GM12892 (cell line): ENCODE measurements at regions not wholly inside any gene's neighbourhood (a gene's known extent, or its start where the extent isn't known, plus 50 kb on each side); places are given as distances from the start of the nearest gene placed in this dataset.

Experiments
- DNase-seq: peaks from one replicate; pipeline ENCODE4 v3.0.0; 2011; ENCODE audit not compliant: insufficient read length
- FAIRE-seq: peaks from 2 replicates; lab custom pipeline; 2011; peaks lifted over from hg19 to GRCh38; lab: Jason Lieb, UNC
- POLR2A ChIP-seq: IDR thresholded peaks from 2 replicates; pipeline ENCODE4 v1.6.1; 2011; ENCODE audit warnings: low read depth, low read length, control low read depth
- POLR2AphosphoS5 ChIP-seq: IDR thresholded peaks from 2 replicates; pipeline ENCODE4 v1.6.1; 2011; ENCODE audit warnings: low read depth, low read length, control low read depth
- TAF1 ChIP-seq: IDR thresholded peaks from 2 replicates; pipeline ENCODE4 v1.6.1; 2011; ENCODE audit warnings: low read depth, mild to moderate bottlenecking, control low read depth, low read length, borderline replicate concordance

DNA sequence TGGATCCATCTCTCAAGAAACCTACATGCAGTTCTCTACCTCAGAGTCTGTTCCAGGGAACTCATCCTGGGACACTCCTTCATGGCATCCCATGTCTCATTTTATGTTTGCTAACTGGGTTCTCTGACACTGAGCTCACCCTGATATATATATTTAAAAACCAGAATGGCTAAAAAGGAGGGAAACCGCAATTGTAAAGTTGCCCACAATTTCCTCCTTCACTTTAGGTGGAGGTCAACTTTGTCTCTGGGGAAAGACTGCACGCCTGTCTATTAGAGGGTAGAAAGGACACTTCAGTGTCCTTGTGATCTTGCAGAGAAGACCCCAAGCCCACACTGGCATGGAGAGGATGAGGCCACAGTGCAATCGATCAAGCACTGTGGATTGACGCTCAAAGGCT lies 131.7 kb downstream of the TEX36 start:
- no peak for TF ChIP-seq POLR2A
- FAIRE-seq (no peak), DNase-seq (no peak)

DNA sequence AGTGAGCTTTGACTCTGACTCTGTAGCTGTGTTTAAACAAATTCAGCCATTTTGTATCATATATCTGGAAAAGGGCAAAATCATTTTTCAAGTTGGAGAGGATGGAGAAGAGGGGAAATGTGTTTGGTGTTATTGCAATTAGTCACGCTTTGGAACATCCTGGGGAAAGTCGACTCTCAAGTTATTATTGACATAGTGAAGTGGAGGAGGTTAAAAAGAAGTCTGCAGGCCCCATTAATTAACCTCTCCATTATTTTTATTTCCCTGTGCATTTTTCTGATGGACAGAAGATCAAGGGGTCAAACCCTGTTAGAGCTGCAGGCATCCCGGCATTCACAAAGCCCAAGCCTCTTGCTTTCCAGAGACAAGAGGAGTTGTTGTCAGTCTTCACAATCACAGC lies 132.6 kb downstream of the TEX36 start:
- DNase-seq (no peak), FAIRE-seq (no peak)
- TF ChIP-seq POLR2A (no peak), TAF1 (no peak), POLR2AphosphoS5 (no peak)

DNA sequence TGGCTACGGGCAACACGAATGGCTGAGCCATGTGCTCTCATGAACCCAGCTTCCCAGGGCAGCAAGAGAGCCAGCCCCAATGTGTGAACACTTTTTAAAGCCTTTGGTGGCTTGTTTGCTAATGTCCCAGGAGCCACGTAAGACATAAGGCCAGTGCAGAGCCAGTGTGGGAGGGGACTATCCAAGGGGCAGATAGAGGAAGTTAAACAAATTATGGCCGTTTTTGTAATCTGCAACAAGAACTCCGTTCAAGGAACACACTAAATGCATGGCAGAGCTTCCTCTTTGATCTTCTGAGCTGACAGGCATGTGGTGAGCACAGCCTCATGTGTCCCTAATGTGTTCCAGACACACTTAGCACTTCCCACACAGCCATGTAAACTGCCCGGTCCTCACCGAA lies 133.3 kb downstream of the TEX36 start:
- DNase-seq (no peak), FAIRE-seq (no peak)
- TF ChIP-seq POLR2AphosphoS5 (no peak), POLR2A (no peak), TAF1 (no peak)

DNA sequence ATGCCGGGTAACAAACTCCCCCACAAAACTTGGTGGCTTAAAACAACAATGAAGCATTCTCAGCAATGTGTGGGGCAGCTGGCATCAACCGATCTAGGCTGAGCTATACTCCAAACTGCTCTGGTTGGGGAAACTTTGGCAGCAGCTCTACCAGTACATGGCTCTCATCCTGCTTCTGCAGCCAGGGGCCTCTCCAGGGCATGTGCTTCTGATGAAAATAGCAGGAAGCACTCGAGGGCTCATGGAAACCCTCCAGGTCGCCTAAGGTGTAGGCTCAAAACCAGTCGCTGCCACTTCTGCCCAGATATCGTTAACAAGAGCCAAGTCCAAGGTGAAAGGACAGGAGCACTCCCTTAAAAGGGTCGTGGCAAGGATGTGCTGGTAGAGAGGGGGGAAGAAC lies 134.1 kb downstream of the TEX36 start:
- FAIRE-seq (no peak), DNase-seq (no peak)
- no peak for TF ChIP-seq TAF1
- no peak for TF ChIP-seq POLR2A
- no peak for TF ChIP-seq POLR2AphosphoS5

DNA sequence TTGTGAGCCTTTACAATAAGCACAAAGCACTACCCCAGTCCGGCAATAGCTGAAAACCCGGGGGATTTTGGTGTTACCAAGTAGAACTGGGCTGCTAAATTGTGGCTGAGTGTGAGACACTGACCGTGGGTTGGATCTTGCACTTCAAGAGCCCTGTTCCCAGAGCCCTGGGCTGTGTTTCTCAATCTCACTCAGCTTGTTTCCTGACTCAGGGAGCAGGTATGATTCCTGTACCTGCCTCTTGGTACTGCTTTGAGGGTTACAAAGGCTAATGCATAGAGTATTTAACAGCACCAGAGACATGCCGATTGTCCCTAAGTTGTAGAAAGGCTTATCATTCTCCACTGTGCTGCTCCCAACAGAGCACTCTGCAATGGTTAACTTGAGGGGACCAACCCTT lies 134.6 kb downstream of the TEX36 start:
- TF ChIP-seq POLR2AphosphoS5 = no peak
- no peak for TF ChIP-seq POLR2A
- TF ChIP-seq TAF1 = no peak
- DNase-seq = no peak
- no peak for FAIRE-seq

DNA sequence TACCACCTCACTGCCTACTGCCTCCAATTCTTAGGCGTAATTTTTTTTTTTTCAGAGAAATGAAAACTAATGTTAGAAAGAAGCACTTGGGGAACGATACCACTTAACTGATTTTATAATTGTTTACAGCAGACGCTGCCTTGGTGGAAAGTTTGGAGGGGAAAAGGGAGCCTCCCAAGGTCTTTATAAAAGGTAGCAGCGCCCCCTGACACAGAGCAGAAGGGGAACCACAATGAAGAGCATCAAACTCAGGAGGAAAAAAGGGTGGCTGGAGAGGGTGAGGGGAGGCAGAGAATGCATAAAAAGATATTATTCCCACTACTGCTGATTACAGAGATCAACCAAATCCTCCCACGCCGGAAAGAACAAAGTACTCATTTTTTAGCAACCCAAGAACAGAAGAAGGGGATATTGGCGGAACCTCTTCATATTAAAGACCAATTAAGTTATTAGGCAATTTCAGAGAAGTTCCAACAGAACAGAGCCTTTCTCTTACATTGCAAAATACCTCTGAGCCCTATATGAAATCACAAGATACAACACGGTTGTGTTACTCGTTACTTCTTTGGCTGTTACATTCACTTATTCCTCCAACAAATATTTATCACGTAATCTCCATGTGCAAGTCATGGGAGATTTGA lies 135.8 kb downstream of the TEX36 start:
- no peak for DNase-seq
- FAIRE-seq = no peak
- TF ChIP-seq POLR2AphosphoS5 (no peak), TAF1 (no peak), POLR2A (no peak)

DNA sequence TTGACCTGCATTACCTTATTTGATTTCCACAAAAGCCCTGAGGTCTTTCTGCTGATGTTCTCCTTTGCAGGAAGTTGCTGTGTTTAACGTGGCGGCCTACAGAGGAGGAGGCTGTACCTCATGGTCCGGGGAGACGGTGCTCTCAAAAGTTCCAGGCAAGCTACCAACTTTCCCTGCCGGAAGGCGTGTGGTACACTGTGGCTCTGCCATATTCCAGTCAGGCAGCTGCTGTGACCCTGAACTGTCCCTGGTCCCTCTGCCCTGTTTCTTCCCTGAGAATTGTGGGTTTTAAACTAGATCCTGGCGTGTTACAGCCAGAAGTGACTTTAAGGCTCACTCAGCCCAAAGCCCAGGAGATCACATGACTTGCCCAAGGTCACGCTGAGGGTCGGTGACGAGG lies 139.2 kb downstream of the TEX36 start:
- FAIRE-seq (no peak), DNase-seq (no peak)
- TF ChIP-seq POLR2AphosphoS5 (no peak), POLR2A (no peak), TAF1 (no peak)

DNA sequence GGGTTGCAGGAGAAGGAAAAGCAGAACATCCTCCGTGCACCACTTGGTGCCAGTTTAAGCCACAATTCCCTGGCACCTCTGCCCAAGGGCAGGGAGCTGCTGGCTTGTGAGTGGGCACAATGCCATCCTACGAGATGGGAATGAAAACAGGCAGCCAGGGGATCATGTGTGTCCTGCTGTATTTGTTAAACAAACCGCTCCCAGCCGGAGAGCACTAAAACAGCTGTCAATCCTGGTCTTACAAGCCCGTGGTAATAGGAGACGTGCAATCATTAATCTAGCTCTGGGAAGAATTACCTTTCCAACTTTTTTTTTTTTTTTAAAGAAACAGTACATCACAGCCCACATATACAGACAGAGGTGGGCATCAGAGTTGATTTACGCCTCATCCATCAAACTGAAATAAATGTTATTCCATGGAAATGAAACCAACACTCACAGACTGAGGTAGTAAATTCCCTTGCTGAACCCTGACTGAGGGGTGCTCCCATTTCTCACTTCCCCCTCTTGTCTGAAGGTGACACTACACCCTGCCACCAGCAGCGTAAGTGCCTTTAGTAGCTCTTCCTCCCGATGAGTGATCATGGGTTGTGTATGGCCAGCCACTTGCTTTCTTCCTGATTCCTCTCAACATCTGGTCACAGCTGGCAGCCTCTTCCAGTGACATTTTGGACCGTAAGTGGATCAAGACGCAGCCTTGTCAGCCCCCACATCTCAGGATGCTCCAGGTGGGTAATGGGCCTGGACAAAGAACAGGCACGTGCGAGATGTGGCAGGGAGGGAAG lies 143.8 kb downstream of the TEX36 start:
- TF ChIP-seq TAF1 (no peak), POLR2A (no peak), POLR2AphosphoS5 (no peak)
- DNase-seq (no peak), FAIRE-seq (no peak)

DNA sequence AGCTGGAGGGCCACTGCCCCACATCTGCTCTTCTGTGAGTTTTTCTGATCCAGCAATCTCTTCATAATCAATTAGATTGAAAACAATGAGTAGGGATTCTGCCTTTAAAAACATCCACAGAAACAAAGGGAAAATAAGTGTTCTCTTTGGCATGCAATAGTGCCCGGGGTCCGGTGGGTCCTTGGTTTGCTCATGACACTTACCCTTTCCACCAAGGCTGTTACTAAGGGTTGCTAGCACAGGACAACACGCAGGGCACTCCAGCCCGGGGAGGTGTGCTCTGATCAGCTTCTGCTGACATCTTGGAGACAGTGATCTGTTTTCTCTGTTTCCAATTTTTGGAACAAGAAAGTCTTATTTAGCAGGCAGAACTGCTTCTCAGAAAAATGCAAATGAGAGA lies 146.7 kb downstream of the TEX36 start:
- TF ChIP-seq POLR2A = no peak
- TF ChIP-seq TAF1 = no peak
- no peak for TF ChIP-seq POLR2AphosphoS5

DNA sequence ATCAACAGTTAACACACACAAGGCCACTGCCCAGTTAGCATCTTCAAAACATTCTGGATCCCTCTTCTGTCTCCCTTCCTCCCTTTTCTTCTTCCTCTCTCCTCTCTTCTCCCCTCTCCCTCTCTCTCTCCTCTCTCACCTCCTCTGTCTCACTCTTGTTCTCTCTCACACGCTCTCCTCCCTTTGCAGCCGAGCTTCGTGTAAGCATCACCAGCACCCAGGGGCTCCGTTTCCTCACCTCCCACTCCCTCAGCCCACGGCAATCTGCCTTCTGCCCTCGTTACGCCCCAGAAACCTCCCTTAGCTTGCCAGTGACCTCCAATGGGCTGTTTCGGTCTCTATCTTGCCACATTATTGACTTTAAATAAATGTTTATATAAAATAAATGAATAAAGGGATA lies 147.4 kb downstream of the TEX36 start:
- TF ChIP-seq POLR2AphosphoS5 (no peak), TAF1 (no peak), POLR2A (no peak)
- no peak for DNase-seq
- FAIRE-seq = no peak

More for the DNA sequence above, 146.7 kb downstream of the TEX36 start:
- no peak for FAIRE-seq
- DNase-seq = no peak

DNA sequence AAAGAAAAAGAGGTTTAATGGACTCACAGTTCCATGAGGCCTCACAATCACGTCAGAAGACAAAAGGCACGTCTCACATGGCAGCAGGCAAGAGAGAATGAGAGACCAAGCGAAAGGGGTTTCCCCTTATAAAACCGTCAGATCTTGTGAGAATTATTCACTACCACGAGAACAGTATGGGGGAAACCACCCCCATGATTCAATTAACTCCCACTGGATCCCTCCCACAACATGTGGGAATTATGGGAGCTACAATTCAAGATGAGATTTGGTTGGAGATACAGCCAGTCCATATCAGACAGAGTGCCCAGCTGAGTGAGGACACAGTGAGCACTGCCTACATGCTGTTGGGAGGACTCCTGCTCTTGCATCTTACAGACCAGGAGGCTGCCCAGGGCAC lies 148.4 kb downstream of the TEX36 start:
- DNase-seq (no peak), FAIRE-seq (no peak)
- TF ChIP-seq POLR2A = no peak

DNA sequence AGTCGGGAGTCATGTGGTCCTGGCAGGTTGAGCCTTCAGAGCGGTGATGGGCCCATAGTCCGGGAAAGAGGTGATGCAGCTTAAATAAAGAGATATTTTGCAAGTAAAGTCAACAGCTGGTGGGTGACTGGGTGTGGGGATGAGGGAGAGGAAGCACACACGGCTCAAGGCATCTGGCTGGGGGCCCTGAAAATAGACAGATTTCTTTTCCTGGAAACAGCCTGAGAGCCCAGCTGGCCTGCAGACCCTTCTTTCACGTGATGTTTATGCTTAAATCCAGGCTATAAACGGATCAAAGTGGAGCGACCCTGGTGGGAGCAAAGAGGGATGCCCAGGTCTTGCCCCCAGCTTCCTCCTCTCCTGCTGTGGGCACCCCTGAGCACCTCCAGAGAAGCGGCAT lies 149.1 kb downstream of the TEX36 start:
- TF ChIP-seq TAF1 (no peak), POLR2A (no peak), POLR2AphosphoS5 (no peak)
- DNase-seq = no peak
- FAIRE-seq = no peak

DNA sequence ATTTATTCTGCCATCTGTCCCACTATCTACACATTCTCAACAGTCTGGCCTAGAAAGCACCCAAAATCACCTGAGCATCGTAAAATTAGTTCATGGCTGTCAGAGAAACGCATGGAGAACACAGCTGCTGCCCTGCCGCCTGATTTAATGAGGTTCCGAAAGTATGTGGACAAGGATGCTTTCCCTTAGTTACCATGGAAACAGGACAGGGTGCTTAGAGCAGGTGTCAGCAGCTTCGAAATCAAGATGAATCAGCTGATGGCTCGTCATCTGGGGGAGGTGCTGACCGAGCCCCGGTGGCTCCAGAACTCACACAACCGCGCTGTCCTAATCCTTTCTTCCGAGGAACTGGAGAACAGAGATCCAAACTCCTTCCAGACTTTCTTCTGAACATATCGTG lies 151.5 kb downstream of the TEX36 start:
- DNase-seq (no peak), FAIRE-seq (no peak)
- TF ChIP-seq POLR2A (no peak), POLR2AphosphoS5 (no peak), TAF1 (no peak)

DNA sequence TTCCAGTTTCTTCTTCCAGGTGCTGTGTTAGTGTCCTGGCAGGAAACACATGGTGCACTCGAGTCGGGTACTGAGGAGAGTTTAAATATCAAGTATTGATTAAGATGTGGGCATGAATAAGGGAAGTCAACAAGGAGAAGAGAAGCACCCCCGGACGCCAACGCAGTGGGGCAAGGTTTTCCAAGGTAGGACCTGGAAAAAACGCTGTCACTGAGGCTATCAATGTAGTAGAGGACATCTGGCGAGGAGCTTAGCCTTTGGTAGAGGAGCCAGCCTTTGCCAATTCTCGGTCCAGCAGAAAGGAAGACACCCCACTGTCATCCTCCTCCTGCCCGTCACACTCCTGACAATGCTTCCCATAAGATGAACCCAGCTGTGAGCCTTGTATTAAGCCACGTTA lies 159.6 kb downstream of the TEX36 start:
- TF ChIP-seq POLR2A (no peak), TAF1 (no peak), POLR2AphosphoS5 (no peak)
- FAIRE-seq (no peak), DNase-seq (no peak)
